ENCODE measurements at regions not wholly inside any gene's neighbourhood (a gene's known extent, or its start where the extent isn't known, plus 50 kb on each side); places are given as distances from the start of the nearest gene placed in this dataset.

GRCh38 chr20:59376109-59376841 is 75.9 kb downstream of the EDN3 start:
- intact Hi-C loops (cut with micrococcal nuclease), result no loop called here
- Histone ChIP-seq H3K27me3 (ENCODE audit: control insufficient read depth, insufficient read depth, low read length) (no peaks in the 10 kb centered on the region), H3K9me3 (ENCODE audit: control insufficient read depth, insufficient read depth, low read length) (no peaks in the 10 kb centered on the region), H3K4me1 (ENCODE audit: control insufficient read depth, insufficient read depth, low read length) (no peaks in the 10 kb centered on the region), H3K4me3 (ENCODE audit: low read length) (no peak overlapping the region), H3K36me3 (ENCODE audit: control insufficient read depth, insufficient read depth, low read length) (no peaks in the 10 kb centered on the region), H3K27ac (ENCODE audit: low read length) (no peak overlapping the region)
- no peaks in the 10 kb centered on the region for H3K36me3 Mint-ChIP-seq
- 75% methylated on average over 12 of the region's 13 CpGs for WGBS (ENCODE audit: insufficient coverage)
- DNase-seq, result no peak
- TF ChIP-seq CTCF (IDR thresholded peaks at IDR 0.05), result no peak
- peaks cover 22 to 38% of the 10 kb centered on the region in 2 donors for H3K27me3 Mint-ChIP-seq (ENCODE audit: low read depth in 2 of 2)
- H3K4me1 Mint-ChIP-seq, result no peaks in the 10 kb centered on the region
- H3K9me3 Mint-ChIP-seq, result no peaks in the 10 kb centered on the region
- no peak for ATAC-seq
- H3K27ac Mint-ChIP-seq, result no peak overlapping the region
- no peak overlapping the region for H3K4me3 Mint-ChIP-seq

DNA sequence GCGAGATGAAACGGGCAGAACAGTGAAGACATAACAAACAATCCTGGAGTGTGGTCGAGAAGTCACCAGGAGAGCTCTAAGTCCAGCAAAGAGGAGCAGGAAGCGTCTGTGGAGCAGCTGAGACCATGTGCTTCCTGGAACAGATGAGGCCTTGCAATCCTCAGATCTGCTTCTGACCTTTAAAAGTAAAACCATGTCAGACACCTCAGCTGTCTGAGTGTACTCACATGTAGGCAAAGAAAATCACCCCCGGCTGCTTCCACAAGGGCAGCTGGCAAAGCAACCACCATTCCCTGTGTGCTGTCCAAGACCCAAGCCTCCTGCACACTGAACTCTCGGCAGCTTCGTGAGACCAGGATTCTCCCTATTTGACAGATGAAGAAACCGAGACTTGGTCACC is 76.6 kb downstream of the EDN3 start:
- H3K27ac ChIP-seq (ENCODE audit: low read length), result no peak overlapping the region
- 50% methylated on average over 8 of the region's 8 CpGs for WGBS (ENCODE audit: insufficient coverage)
- TF ChIP-seq CTCF (IDR thresholded peaks at IDR 0.05), result no peak

GRCh38 chr20:59377842-59378241 is 77.4 kb downstream of the EDN3 start:
- ATAC-seq, result no peak
- 82% methylated on average over 3 of the region's 3 CpGs for WGBS (ENCODE audit: insufficient coverage)

More for the DNA sequence above, 76.6 kb downstream of the EDN3 start:
- no peaks in the 10 kb centered on the region for H3K4me1 ChIP-seq (ENCODE audit: control insufficient read depth, insufficient read depth, low read length)
- H3K9me3 ChIP-seq (ENCODE audit: control insufficient read depth, insufficient read depth, low read length), result no peaks in the 10 kb centered on the region
- Mint-ChIP-seq H3K36me3 (no peaks in the 10 kb centered on the region), H3K9me3 (no peaks in the 10 kb centered on the region), H3K4me1 (no peaks in the 10 kb centered on the region), H3K27ac (no peak overlapping the region), H3K4me3 (no peak overlapping the region), H3K27me3 (ENCODE audit: low read depth in 2 of 2) (peaks cover 22 to 38% of the 10 kb centered on the region in 2 donors)
- no peak for DNase-seq
- intact Hi-C loops (cut with micrococcal nuclease), result no loop called here
- no peak overlapping the region for H3K4me3 ChIP-seq (ENCODE audit: low read length)
- no peak for ATAC-seq
- H3K36me3 ChIP-seq (ENCODE audit: control insufficient read depth, insufficient read depth, low read length), result no peaks in the 10 kb centered on the region
- no peaks in the 10 kb centered on the region for H3K27me3 ChIP-seq (ENCODE audit: control insufficient read depth, insufficient read depth, low read length)

More at GRCh38 chr20:59377842-59378241, 77.4 kb downstream of the EDN3 start:
- no peaks in the 10 kb centered on the region for H3K4me1 Mint-ChIP-seq
- no peaks in the 10 kb centered on the region for H3K36me3 Mint-ChIP-seq
- no peak for TF ChIP-seq CTCF (IDR thresholded peaks at IDR 0.05)
- no peak overlapping the region for H3K27ac Mint-ChIP-seq
- H3K27me3 Mint-ChIP-seq (ENCODE audit: low read depth in 2 of 2), result peaks cover 19 to 30% of the 10 kb centered on the region in 2 donors
- H3K27me3 ChIP-seq (ENCODE audit: control insufficient read depth, insufficient read depth, low read length), result no peaks in the 10 kb centered on the region
- H3K4me3 Mint-ChIP-seq, result no peak overlapping the region
- no peak for DNase-seq
- no peaks in the 10 kb centered on the region for H3K9me3 Mint-ChIP-seq
- H3K36me3 ChIP-seq (ENCODE audit: control insufficient read depth, insufficient read depth, low read length), result no peaks in the 10 kb centered on the region
- no peaks in the 10 kb centered on the region for H3K4me1 ChIP-seq (ENCODE audit: control insufficient read depth, insufficient read depth, low read length)
- no peaks in the 10 kb centered on the region for H3K9me3 ChIP-seq (ENCODE audit: control insufficient read depth, insufficient read depth, low read length)
- intact Hi-C loops (cut with micrococcal nuclease), result no loop called here
- H3K4me3 ChIP-seq (ENCODE audit: low read length), result no peak overlapping the region
- no peak overlapping the region for H3K27ac ChIP-seq (ENCODE audit: low read length)

All from natural killer cell (primary cell).